Neural progenitor cell (in vitro differentiated cells): ENCODE measurements at regions not wholly inside any gene's neighbourhood (a gene's known extent, or its start where the extent isn't known, plus 50 kb on each side); places are given as distances from the start of the nearest gene placed in this dataset.
"Not testable (repeated sequence)": the region's sequence is repeated elsewhere in the genome, so short reads cannot be mapped to it uniquely, and the experiment has no call there.

Source experiments
- DNase-seq: peaks from one replicate; pipeline ENCODE4 v3.0.0-alpha.2; 2016; ENCODE audit warnings: low spot score
- H2AFZ ChIP-seq: fragments of 200-600 bp; sonication (generic); replicated peaks from 2 replicates; pipeline ENCODE4 v1.6.1; 2016; ENCODE audit warnings: antibody characterized with exemption
- H3F3A ChIP-seq: fragments of 200-600 bp; sonication (generic); 2 replicates; pipeline ENCODE4 v1.6.1; 2016; ENCODE audit warnings: antibody characterized with exemption, low read depth
- H3K27ac ChIP-seq: fragments of 200-600 bp; sonication (generic); 2 replicates; pipeline ENCODE4 v1.5.1; 2016; ENCODE audit warnings: mild to moderate bottlenecking
- H3K27me3 ChIP-seq: fragments of 200-600 bp; sonication (generic); 2 replicates; pipeline ENCODE4 v1.6.1; 2016; ENCODE audit warnings: mild to moderate bottlenecking, moderate library complexity
- H3K36me3 ChIP-seq: fragments of 200-600 bp; sonication (generic); 2 replicates; pipeline ENCODE4 v1.5.1; 2016
- H3K4me1 ChIP-seq: fragments of 200-600 bp; sonication (generic); 2 replicates; pipeline ENCODE4 v1.6.1; 2016; ENCODE audit warnings: mixed run types
- H3K4me2 ChIP-seq: fragments of 200-600 bp; sonication (generic); 2 replicates; pipeline ENCODE4 v1.6.1; 2016
- H3K4me3 ChIP-seq: fragments of 200-600 bp; sonication (generic); 2 replicates; pipeline ENCODE4 v1.5.1; 2016
- H3K79me2 ChIP-seq: fragments of 200-600 bp; sonication (generic); 2 replicates; pipeline ENCODE4 v1.6.1; 2016; ENCODE audit warnings: low read depth
- H3K9ac ChIP-seq: fragments of 200-600 bp; sonication (generic); 2 replicates; pipeline ENCODE4 v1.6.1; 2016
- H3K9me3 ChIP-seq: fragments of 200-600 bp; sonication (generic); 2 replicates; pipeline ENCODE4 v1.5.1; 2016; ENCODE audit warnings: low read depth
- H4K20me1 ChIP-seq: fragments of 200-600 bp; sonication (generic); 2 replicates; pipeline ENCODE4 v1.6.1; 2016; ENCODE audit warnings: low read depth
- H3K27ac Mint-ChIP-seq: 3 replicates; pipeline ENCODE4 v1.8.0; 2021; ENCODE audit warnings: mixed read lengths
- H3K27me3 Mint-ChIP-seq: 2 replicates; pipeline ENCODE4 v1.8.0; 2022; ENCODE audit warnings: low read depth, mild to moderate bottlenecking, inconsistent platforms, moderate library complexity, mixed read lengths; ENCODE audit not compliant: insufficient read depth
- H3K36me3 Mint-ChIP-seq: 3 replicates; pipeline ENCODE4 v1.8.0; 2021; ENCODE audit warnings: mixed read lengths
- H3K4me1 Mint-ChIP-seq: 3 replicates; pipeline ENCODE4 v1.8.0; 2021; ENCODE audit warnings: mixed read lengths
- H3K4me3 Mint-ChIP-seq: 3 replicates; pipeline ENCODE4 v1.8.0; 2021; ENCODE audit warnings: mild to moderate bottlenecking, moderate library complexity, mixed read lengths
- H3K9me3 Mint-ChIP-seq: 3 replicates; pipeline ENCODE4 v1.8.0; 2020; ENCODE audit warnings: mixed read lengths
- CTCF ChIP-seq: fragments of 200-600 bp; sonication (generic); IDR thresholded peaks from 2 replicates; pipeline ENCODE4 v1.5.1; 2017; ENCODE audit warnings: antibody characterized with exemption, mild to moderate bottlenecking
- EZH2 ChIP-seq: fragments of 200-600 bp; sonication (generic); IDR thresholded peaks from 2 replicates; pipeline ENCODE4 v1.6.1; 2017; ENCODE audit warnings: antibody characterized with exemption, mild to moderate bottlenecking, moderate library complexity
- EZH2phosphoT487 ChIP-seq: fragments of 200-600 bp; sonication (generic); IDR thresholded peaks from 2 replicates; pipeline ENCODE4 v1.6.1; 2017; ENCODE audit warnings: antibody characterized with exemption

GRCh38 chr1:73671530-73671929, 526.4 kb downstream of the LRRIQ3 start:
- Mint-ChIP-seq H3K27ac (no peak overlapping the region), H3K9me3 (peaks cover 13% of the 10 kb centered on the region), H3K27me3 (peaks cover 2% of the 10 kb centered on the region), H3K36me3 (no peaks in the 10 kb centered on the region), H3K4me1 (no peaks in the 10 kb centered on the region), H3K4me3 (no peak overlapping the region)
- TF ChIP-seq CTCF (no peak), EZH2phosphoT487 (no peak), EZH2 (no peak)
- Histone ChIP-seq H3K4me3 (no peak overlapping the region), H3K27me3 (no peaks in the 10 kb centered on the region), H3K27ac (no peak overlapping the region), H3K9me3 (no peaks in the 10 kb centered on the region), H3F3A (peaks cover 5% of the 10 kb centered on the region), H3K79me2 (no peaks in the 10 kb centered on the region), H3K36me3 (no peaks in the 10 kb centered on the region), H3K9ac (no peak overlapping the region), H4K20me1 (no peaks in the 10 kb centered on the region), H2AFZ (no peak overlapping the region), H3K4me1 (peaks cover 11% of the 10 kb centered on the region), H3K4me2 (no peak overlapping the region)
- no peak for DNase-seq

GRCh38 chr1:73667959-73668358, 530.0 kb downstream of the LRRIQ3 start:
- not testable (repeated sequence) for H3K27me3 Mint-ChIP-seq, H3K79me2 ChIP-seq, H3K27me3 ChIP-seq, H3K4me1 ChIP-seq, H3K27ac Mint-ChIP-seq, H3K4me3 ChIP-seq, H3K36me3 Mint-ChIP-seq, DNase-seq, H3K4me2 ChIP-seq, H2AFZ ChIP-seq, H3K9me3 ChIP-seq, H3F3A ChIP-seq, H4K20me1 ChIP-seq, H3K27ac ChIP-seq, H3K4me3 Mint-ChIP-seq, H3K9ac ChIP-seq, H3K4me1 Mint-ChIP-seq, H3K36me3 ChIP-seq
- peaks cover 18% of the 10 kb centered on the region for H3K9me3 Mint-ChIP-seq

- H3F3A ChIP-seq = no peaks in the 10 kb centered on the region
- no peaks in the 10 kb centered on the region for H4K20me1 ChIP-seq
- DNase-seq = no peak
- no peak for TF ChIP-seq EZH2phosphoT487
- TF ChIP-seq CTCF = no peak
- no peak for TF ChIP-seq EZH2
- H3K27me3 Mint-ChIP-seq = peaks cover 7% of the 10 kb centered on the region
- H3K4me1 Mint-ChIP-seq = no peaks in the 10 kb centered on the region
- no peaks in the 10 kb centered on the region for H3K27me3 ChIP-seq
- no peaks in the 10 kb centered on the region for H3K9me3 ChIP-seq
- H3K9me3 Mint-ChIP-seq = peaks cover 26% of the 10 kb centered on the region
- H3K4me3 Mint-ChIP-seq = no peak overlapping the region
- H2AFZ ChIP-seq = no peak overlapping the region
- peaks cover 2% of the 10 kb centered on the region for H3K36me3 Mint-ChIP-seq
- H3K4me1 ChIP-seq = no peaks in the 10 kb centered on the region
- H3K79me2 ChIP-seq = no peaks in the 10 kb centered on the region
- no peak overlapping the region for H3K4me3 ChIP-seq
- no peak overlapping the region for H3K27ac ChIP-seq
- no peak overlapping the region for H3K4me2 ChIP-seq
- H3K27ac Mint-ChIP-seq = no peak overlapping the region
- no peak overlapping the region for H3K9ac ChIP-seq
- no peaks in the 10 kb centered on the region for H3K36me3 ChIP-seq
Measured at GRCh38 chr1:73662526-73662925, 535.5 kb downstream of the LRRIQ3 start.

- Mint-ChIP-seq H3K4me3 (no peak overlapping the region), H3K27me3 (peaks cover 7% of the 10 kb centered on the region), H3K27ac (no peak overlapping the region), H3K9me3 (peaks cover 16% of the 10 kb centered on the region), H3K36me3 (peaks cover 2% of the 10 kb centered on the region), H3K4me1 (no peaks in the 10 kb centered on the region)
- H3K79me2 ChIP-seq = no peaks in the 10 kb centered on the region
- no peak overlapping the region for H2AFZ ChIP-seq
- no peaks in the 10 kb centered on the region for H3K27me3 ChIP-seq
- no peak for DNase-seq
- no peaks in the 10 kb centered on the region for H3K36me3 ChIP-seq
- H3K9ac ChIP-seq = no peak overlapping the region
- no peak overlapping the region for H3K4me2 ChIP-seq
- no peaks in the 10 kb centered on the region for H3K9me3 ChIP-seq
- H3K27ac ChIP-seq = no peak overlapping the region
- no peak overlapping the region for H3K4me3 ChIP-seq
- no peaks in the 10 kb centered on the region for H3K4me1 ChIP-seq
- TF ChIP-seq EZH2 (no peak), EZH2phosphoT487 (no peak), CTCF (no peak)
- no peaks in the 10 kb centered on the region for H4K20me1 ChIP-seq
- no peaks in the 10 kb centered on the region for H3F3A ChIP-seq
Measured at GRCh38 chr1:73659136-73659535, 538.8 kb downstream of the LRRIQ3 start.
